Duodenal mucosa (tissue), 2 donors: ENCODE measurements at regions not wholly inside any gene's neighbourhood (a gene's known extent, or its start where the extent isn't known, plus 50 kb on each side); places are given as distances from the start of the nearest gene placed in this dataset.

Experiments
- H3K27ac ChIP-seq: one replicate; pipeline ENCODE4 v1.7.0; 2013; ENCODE audit warnings: low read depth, low read length
- H3K27me3 ChIP-seq, 2 donors: one replicate each; pipeline ENCODE4 v1.7.0; 2013; ENCODE audit warnings: low read length in 2 of 2, control low read depth in 1 of 2; ENCODE audit not compliant: insufficient read depth in 2 of 2, control insufficient read depth in 1 of 2
- H3K36me3 ChIP-seq, 2 donors: one replicate each; pipeline ENCODE4 v1.7.0; 2013; ENCODE audit warnings: low read length in 2 of 2, control low read depth in 1 of 2; ENCODE audit not compliant: insufficient read depth in 2 of 2, control insufficient read depth in 1 of 2
- H3K4me1 ChIP-seq, 2 donors: one replicate each; pipeline ENCODE4 v1.7.0; 2013; ENCODE audit warnings: low read length in 2 of 2, control low read depth in 1 of 2; ENCODE audit not compliant: insufficient read depth in 2 of 2, control insufficient read depth in 1 of 2
- H3K4me3 ChIP-seq, 2 donors: one replicate each; pipeline ENCODE4 v1.7.0; 2013; ENCODE audit warnings: low read length in 2 of 2, low read depth in 1 of 2
- H3K9ac ChIP-seq, 2 donors: one replicate each; pipeline ENCODE4 v1.7.0; 2013; ENCODE audit warnings: low read length in 2 of 2, low read depth in 1 of 2
- H3K9me3 ChIP-seq, 2 donors: one replicate each; pipeline ENCODE4 v1.7.0; 2013; ENCODE audit warnings: low read length in 2 of 2, control low read depth in 1 of 2; ENCODE audit not compliant: control insufficient read depth in 1 of 2

DNA sequence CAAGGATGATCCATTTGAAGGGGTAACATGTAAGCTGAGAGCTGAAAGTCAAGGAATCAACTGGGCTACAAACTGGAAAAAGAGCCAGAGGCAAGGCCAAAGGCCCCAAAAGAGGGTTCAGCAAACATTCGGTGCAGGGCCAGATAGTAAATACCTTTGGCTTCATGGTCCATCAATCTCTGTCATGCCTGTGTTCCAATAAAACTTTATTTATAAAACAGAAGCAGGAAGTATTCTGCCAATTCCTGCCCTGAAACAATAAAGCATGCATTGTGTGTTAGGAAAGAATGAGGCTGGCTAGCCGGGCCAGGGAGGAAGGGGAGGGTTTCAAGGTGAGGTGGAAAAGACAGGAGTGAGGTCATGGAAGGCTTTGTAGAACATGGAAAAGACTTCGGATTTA is 107.1 kb downstream of the LBH start:
- H3K9me3 ChIP-seq = peaks cover 0 to 3% of the 10 kb centered on the region in 2 donors
- H3K9ac ChIP-seq = no peak overlapping the region
- H3K27ac ChIP-seq = no peak overlapping the region
- H3K4me3 ChIP-seq = no peak overlapping the region
- no peaks in the 10 kb centered on the region for H3K27me3 ChIP-seq
- H3K4me1 ChIP-seq = peaks cover 19 to 22% of the 10 kb centered on the region in 2 donors
- no peaks in the 10 kb centered on the region for H3K36me3 ChIP-seq

GRCh38 chr2:30339071-30339470 is 107.7 kb downstream of the LBH start:
- H3K27ac ChIP-seq = no peak overlapping the region
- peaks cover 19 to 22% of the 10 kb centered on the region in 2 donors for H3K4me1 ChIP-seq
- H3K9ac ChIP-seq = no peak overlapping the region
- H3K4me3 ChIP-seq = no peak overlapping the region
- H3K27me3 ChIP-seq = no peaks in the 10 kb centered on the region
- H3K36me3 ChIP-seq = no peaks in the 10 kb centered on the region
- peaks cover 0 to 3% of the 10 kb centered on the region in 2 donors for H3K9me3 ChIP-seq

GRCh38 chr2:30341500-30342267 is 105.4 kb upstream of the LCLAT1 start:
- no peaks in the 10 kb centered on the region for H3K36me3 ChIP-seq
- no peaks in the 10 kb centered on the region for H3K27me3 ChIP-seq
- peaks cover 1 to 6% of the 10 kb centered on the region in 2 donors for H3K4me1 ChIP-seq
- H3K9ac ChIP-seq = no peak overlapping the region
- H3K9me3 ChIP-seq = peaks cover 0 to 3% of the 10 kb centered on the region in 2 donors
- no peak overlapping the region for H3K27ac ChIP-seq
- H3K4me3 ChIP-seq = no peak overlapping the region

DNA sequence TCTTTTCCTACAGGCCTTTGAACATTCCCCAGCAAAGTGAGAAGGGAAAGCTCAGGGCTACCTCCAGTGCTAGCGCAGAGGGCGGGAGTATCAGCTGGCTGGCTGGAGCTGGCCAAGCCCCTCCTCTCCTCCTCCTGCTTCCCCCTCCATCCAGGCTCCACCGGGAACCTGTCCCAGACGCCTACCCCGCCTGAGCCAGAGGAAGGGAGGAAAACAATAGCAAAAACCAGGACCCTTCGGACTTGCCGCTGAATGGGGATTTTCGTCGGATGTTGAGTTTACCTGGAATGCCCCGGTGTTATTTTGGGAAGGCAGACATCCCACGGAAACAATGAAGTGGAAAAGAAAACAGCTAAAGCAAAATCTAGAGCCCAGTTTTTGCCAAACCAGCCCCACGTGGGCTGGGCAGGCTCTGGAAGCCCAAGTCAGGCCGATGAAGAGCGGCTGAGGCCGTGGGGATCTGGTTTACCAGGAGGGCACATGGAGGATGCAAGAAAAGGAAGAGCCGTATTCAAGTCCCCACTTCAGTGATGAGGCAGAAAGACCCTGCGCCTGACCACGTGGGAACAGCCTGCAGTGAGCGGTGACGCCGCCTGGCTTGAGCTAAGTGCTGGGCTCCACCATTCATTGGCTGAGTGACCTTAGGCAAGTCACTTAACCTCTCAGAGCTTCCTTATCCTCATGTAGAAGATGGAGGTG is 100.4 kb upstream of the LCLAT1 start:
- Histone ChIP-seq H3K27ac (no peak overlapping the region), H3K36me3 (no peaks in the 10 kb centered on the region), H3K9ac (no peak overlapping the region), H3K27me3 (no peaks in the 10 kb centered on the region), H3K4me1 (no peaks in the 10 kb centered on the region), H3K9me3 (peaks cover 0 to 3% of the 10 kb centered on the region in 2 donors), H3K4me3 (peak overlapping the region in 1 of 2 donors; percentile 13)

- H3K27me3 ChIP-seq = no peaks in the 10 kb centered on the region
- no peak overlapping the region for H3K27ac ChIP-seq
- H3K9ac ChIP-seq = no peak overlapping the region
- H3K36me3 ChIP-seq = no peaks in the 10 kb centered on the region
- no peaks in the 10 kb centered on the region for H3K4me1 ChIP-seq
- H3K4me3 ChIP-seq = no peak overlapping the region
- H3K9me3 ChIP-seq = no peaks in the 10 kb centered on the region
Measured at GRCh38 chr2:30348825-30349224, 98.2 kb upstream of the LCLAT1 start.

DNA sequence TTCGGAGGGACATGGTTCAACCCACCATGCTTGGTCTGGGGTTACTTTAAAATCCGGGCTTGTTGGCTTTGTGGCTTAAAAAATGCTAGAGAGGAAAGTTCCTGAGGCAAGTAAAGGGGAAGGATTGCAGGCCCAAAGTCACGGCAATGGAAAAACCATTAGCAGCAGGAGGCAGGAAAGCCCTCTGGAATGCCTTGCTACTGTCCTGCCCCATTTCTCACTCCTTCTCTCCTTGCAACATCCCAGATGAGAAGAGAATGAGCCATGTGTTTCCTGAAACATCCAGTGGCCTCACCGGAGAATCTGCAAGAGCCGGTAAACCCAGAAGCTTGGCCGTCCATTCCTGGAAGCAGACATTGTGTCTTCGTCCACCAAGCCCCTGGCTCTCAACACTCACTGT is 97.4 kb upstream of the LCLAT1 start:
- no peak overlapping the region for H3K9ac ChIP-seq
- no peaks in the 10 kb centered on the region for H3K36me3 ChIP-seq
- peaks cover 0 to 4% of the 10 kb centered on the region in 2 donors for H3K4me1 ChIP-seq
- H3K4me3 ChIP-seq = no peak overlapping the region
- no peaks in the 10 kb centered on the region for H3K9me3 ChIP-seq
- H3K27ac ChIP-seq = no peak overlapping the region
- H3K27me3 ChIP-seq = no peaks in the 10 kb centered on the region

DNA sequence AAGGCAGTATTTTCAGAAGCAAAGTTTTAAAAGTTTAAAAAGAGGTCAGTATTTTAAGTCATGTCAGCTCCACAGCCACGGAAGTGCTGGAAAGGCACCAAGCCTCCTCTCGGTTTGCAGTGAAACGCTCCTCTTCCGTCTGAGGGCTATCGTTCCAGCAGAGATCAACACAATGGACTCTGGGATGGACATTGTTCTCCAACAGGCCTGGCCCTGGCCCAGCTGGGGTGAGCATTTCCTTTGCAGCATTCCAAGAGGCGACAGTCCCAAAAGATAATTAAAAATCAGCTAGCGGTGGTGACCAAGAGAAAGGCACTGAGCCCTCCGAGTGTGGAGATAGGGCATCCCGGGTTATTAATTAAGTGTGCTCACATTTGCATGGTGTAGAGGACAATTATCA is 95.9 kb upstream of the LCLAT1 start:
- Histone ChIP-seq H3K4me3 (no peak overlapping the region), H3K27ac (no peak overlapping the region), H3K4me1 (peaks cover 0 to 4% of the 10 kb centered on the region in 2 donors), H3K36me3 (no peaks in the 10 kb centered on the region), H3K9ac (no peak overlapping the region), H3K27me3 (no peaks in the 10 kb centered on the region), H3K9me3 (no peaks in the 10 kb centered on the region)

GRCh38 chr2:30351949-30352348 is 95.1 kb upstream of the LCLAT1 start:
- Histone ChIP-seq H3K4me3 (no peak overlapping the region), H3K9me3 (no peaks in the 10 kb centered on the region), H3K36me3 (no peaks in the 10 kb centered on the region), H3K27me3 (no peaks in the 10 kb centered on the region), H3K4me1 (peaks cover 0 to 4% of the 10 kb centered on the region in 2 donors), H3K27ac (no peak overlapping the region), H3K9ac (no peak overlapping the region)

GRCh38 chr2:30354150-30354549 is 92.9 kb upstream of the LCLAT1 start:
- Histone ChIP-seq H3K9me3 (no peaks in the 10 kb centered on the region), H3K27ac (no peak overlapping the region), H3K9ac (no peak overlapping the region), H3K27me3 (no peaks in the 10 kb centered on the region), H3K4me3 (no peak overlapping the region), H3K4me1 (peaks cover 0 to 4% of the 10 kb centered on the region in 2 donors), H3K36me3 (no peaks in the 10 kb centered on the region)

- H3K9me3 ChIP-seq = no peaks in the 10 kb centered on the region
- peaks cover 2 to 6% of the 10 kb centered on the region in 2 donors for H3K4me1 ChIP-seq
Measured at GRCh38 chr2:30354621-30355020, 92.4 kb upstream of the LCLAT1 start.

More at GRCh38 chr2:30354621-30355020, 92.4 kb upstream of the LCLAT1 start:
- Histone ChIP-seq H3K9ac (no peak overlapping the region), H3K27me3 (no peaks in the 10 kb centered on the region), H3K4me3 (no peak overlapping the region), H3K36me3 (no peaks in the 10 kb centered on the region), H3K27ac (no peak overlapping the region)
